ENCODE measurements at regions not wholly inside any gene's neighbourhood (a gene's known extent, or its start where the extent isn't known, plus 50 kb on each side); places are given as distances from the start of the nearest gene placed in this dataset.

- FAIRE-seq, result no peak
- H3K9me1 ChIP-seq (ENCODE audit: control insufficient read depth, insufficient read depth, low read length), result no peaks in the 10 kb centered on the region
- TF ChIP-seq ZNF253 (CRISPR knock-in tag; conservative IDR thresholded peaks at IDR 0.05) (no peak), MAFK (IDR thresholded peaks at IDR 0.05; ENCODE audit: low read length) (peak; percentile 70; the same call in 1 of the 2 replicates), ZBTB40 (IDR thresholded peaks at IDR 0.05) (no peak), ZBTB40 (CRISPR knock-in tag; IDR thresholded peaks at IDR 0.05) (no peak), HBP1 (CRISPR knock-in tag; IDR thresholded peaks at IDR 0.05) (no peak), C11orf30 (IDR thresholded peaks at IDR 0.05; ENCODE audit: low read depth) (peak; percentile 80), MAFG (tag; conservative IDR thresholded peaks at IDR 0.05) (peak; percentile 69), MAFF (IDR thresholded peaks at IDR 0.05; ENCODE audit: low read length) (peak; percentile 72), TARDBP (IDR thresholded peaks at IDR 0.05) (no peak), ZFPM2 (CRISPR knock-in tag; IDR thresholded peaks at IDR 0.05) (no peak)
- TF ChIP-seq, protein P1, sequence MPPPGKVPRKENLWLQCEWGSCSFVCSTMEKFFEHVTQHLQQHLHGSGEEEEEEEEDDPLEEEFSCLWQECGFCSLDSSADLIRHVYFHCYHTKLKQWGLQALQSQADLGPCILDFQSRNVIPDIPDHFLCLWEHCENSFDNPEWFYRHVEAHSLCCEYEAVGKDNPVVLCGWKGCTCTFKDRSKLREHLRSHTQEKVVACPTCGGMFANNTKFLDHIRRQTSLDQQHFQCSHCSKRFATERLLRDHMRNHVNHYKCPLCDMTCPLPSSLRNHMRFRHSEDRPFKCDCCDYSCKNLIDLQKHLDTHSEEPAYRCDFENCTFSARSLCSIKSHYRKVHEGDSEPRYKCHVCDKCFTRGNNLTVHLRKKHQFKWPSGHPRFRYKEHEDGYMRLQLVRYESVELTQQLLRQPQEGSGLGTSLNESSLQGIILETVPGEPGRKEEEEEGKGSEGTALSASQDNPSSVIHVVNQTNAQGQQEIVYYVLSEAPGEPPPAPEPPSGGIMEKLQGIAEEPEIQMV (tag; conservative IDR thresholded peaks at IDR 0.05; ENCODE audit: low read depth), result no peak
These were observed 50.9 kb upstream of the CFAP161 start for GRCh38 chr15:81083201-81083600.

More at GRCh38 chr15:81083201-81083600, 50.9 kb upstream of the CFAP161 start:
- BruUV-seq (replicated peaks), result no TSS peak
- intact Hi-C loops (cut with micrococcal nuclease) (no loop called here), in situ Hi-C loops (cut with MboI) (no loop called here)
- Histone ChIP-seq H3K9me3 (replicated peaks; ENCODE audit: control insufficient read depth, insufficient read depth, low read depth, low read length) (no peaks in the 10 kb centered on the region), H4K20me1 (replicated peaks; ENCODE audit: control insufficient read depth, insufficient read depth, low read length) (no peaks in the 10 kb centered on the region), H3K79me2 (ENCODE audit: control insufficient read depth, insufficient read depth, low read length) (no peaks in the 10 kb centered on the region), H3K4me1 (replicated peaks in 1 of 2; ENCODE audit: control insufficient read depth in 2 of 2, insufficient read depth in 2 of 2, low read length in 2 of 2) (peaks cover 13 to 19% of the 10 kb centered on the region in 2 experiments; a peak in 4 of 5 replicates), H3K27ac (ENCODE audit: extremely low read depth, low read depth, low read length) (no peak overlapping the region), H2AFZ (ENCODE audit: low read depth, low read length) (no peak overlapping the region), H3K4me3 (no peak overlapping the region), H3K27me3 (ENCODE audit: control insufficient read depth in 2 of 2, insufficient read depth in 2 of 2, low read length in 2 of 2) (no peaks in the 10 kb centered on the region), H3K9ac (ENCODE audit: insufficient read depth in 1 of 2, low read depth in 2 of 2, low read length in 2 of 2) (no peak overlapping the region), H3K4me2 (ENCODE audit: insufficient read depth, low read length) (no peak overlapping the region), H3K36me3 (ENCODE audit: control insufficient read depth, insufficient read depth, low read length) (no peaks in the 10 kb centered on the region)
- CTCF ChIA-PET (ENCODE audit: low intra/inter-chr PET ratio), result no interaction called here
- POLR2A ChIA-PET, result interaction anchor here (1.5 kb wide), 1 partner anchor 9 kb away, joined by 5 read pairs; no protein-coding TSS in a partner anchor
- 81% methylated on average over 3 of the region's 3 CpGs for WGBS (ENCODE audit: insufficient coverage, low coverage, missing lambda C conversion rate)
- ATAC-seq, result no peak
- DNase-seq (ENCODE audit: extremely low read depth in 1 of 4, low spot score in 3 of 4), result no peak
